C4-2B (cell line): ENCODE measurements at regions not wholly inside any gene's neighbourhood (a gene's known extent, or its start where the extent isn't known, plus 50 kb on each side); places are given as distances from the start of the nearest gene placed in this dataset.
A peak's percentile ranks its signal among the peaks of the same experiment; 100 is the strongest.
"Not testable (repeated sequence)": the region's sequence is repeated elsewhere in the genome, so short reads cannot be mapped to it uniquely, and the experiment has no call there.

Experiments used
- H3K27ac ChIP-seq: fragments of 450-650 bp; 2 replicates; pipeline ENCODE4 v1.5.1; 2017
- TF ChIP-seq, protein P1 (sequence below): fragments of 450-650 bp; conservative IDR thresholded peaks from 2 replicates; pipeline ENCODE4 v1.5.1; 2017; ENCODE audit warnings: mild to moderate bottlenecking

- H3K27ac ChIP-seq: not testable (repeated sequence)
These were observed 66.2 kb downstream of the SYT15 start for GRCh38 chr10:46645110-46645509.

DNA sequence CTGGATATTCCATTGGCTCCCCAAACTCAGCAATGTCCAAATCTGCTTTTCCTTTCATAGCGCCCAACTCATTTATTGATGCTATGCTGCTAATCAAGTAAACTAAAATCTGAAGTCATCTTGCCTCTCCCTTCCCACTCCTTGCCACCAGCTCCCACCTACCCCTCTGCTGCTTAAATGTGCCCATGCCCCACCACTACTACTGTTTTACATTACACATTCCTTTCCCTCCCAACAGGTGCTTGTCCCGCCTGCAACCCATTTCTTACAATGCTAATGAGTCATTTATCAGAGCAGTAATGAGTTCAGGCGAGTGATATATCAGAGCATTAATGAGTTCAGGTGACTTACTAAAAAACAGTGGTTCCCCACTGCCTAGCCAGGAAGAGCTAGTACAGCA is 67.2 kb downstream of the SYT15 start:
- not testable (repeated sequence) for H3K27ac ChIP-seq

- not testable (repeated sequence) for H3K27ac ChIP-seq
These were observed 72.0 kb downstream of the SYT15 start for GRCh38 chr10:46650967-46651366.

GRCh38 chr10:46657437-46657836 is 78.5 kb downstream of the SYT15 start:
- not testable (repeated sequence) for H3K27ac ChIP-seq

DNA sequence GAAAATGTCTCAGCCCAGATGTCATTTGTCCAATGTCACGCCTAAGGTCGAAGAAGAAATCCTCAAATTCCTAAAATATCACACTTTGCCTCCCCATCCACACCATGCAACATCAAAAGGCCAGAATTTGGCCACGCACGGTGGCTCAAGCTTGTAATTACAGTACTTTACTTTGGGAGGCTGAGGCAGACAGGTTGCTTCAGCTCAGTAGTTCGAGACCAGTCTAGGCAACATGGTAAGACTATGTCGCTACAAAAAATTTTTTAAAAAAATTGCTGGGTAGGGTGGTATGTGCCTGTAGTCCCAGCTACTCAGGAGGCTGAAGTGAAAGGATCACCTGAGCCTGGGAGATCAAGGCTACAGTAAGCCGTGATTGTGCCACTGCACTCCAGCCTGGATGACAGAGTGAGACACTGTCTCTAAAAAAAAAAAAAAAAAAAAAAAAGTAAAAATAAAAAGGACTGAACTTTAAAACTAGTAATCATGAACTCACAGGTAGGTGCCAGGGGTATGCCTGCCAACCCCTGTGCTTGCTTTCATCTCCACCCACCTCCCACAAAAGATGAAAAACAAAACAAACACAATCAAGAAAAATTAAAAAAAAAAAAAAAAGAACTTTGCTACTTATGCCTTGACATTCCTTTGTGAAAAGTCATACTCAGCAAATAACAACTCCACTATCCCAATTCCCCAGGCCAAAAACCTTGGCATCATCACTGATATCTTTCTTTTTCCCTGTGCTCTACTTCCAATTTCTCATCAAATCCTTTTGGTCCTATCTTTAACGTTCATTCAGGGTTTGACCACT is 81.3 kb downstream of the SYT15 start:
- H3K27ac ChIP-seq: not testable (repeated sequence)

DNA sequence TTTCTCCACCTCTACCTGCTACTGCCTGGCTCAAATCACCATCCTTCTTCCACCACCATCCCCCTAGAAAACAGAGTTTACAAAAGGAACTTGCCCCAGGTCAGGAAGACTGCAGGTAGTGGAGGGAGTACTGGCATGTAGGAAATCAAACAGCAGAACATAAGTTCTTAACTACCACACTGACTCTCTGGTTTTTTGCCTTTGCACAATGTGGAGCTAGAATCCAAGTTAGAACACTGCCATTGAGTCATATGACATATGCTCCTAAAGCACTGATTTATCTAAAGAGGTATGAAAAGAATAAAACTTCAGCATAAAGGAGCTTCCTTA is 81.9 kb downstream of the SYT15 start:
- not testable (repeated sequence) for H3K27ac ChIP-seq

GRCh38 chr10:46665536-46665935 is 86.6 kb downstream of the SYT15 start:
- H3K27ac ChIP-seq: not testable (repeated sequence)

GRCh38 chr10:46668357-46668997 is 89.5 kb downstream of the SYT15 start:
- not testable (repeated sequence) for H3K27ac ChIP-seq

GRCh38 chr10:46677836-46678435 is 99.0 kb downstream of the SYT15 start:
- H3K27ac ChIP-seq: not testable (repeated sequence)

DNA sequence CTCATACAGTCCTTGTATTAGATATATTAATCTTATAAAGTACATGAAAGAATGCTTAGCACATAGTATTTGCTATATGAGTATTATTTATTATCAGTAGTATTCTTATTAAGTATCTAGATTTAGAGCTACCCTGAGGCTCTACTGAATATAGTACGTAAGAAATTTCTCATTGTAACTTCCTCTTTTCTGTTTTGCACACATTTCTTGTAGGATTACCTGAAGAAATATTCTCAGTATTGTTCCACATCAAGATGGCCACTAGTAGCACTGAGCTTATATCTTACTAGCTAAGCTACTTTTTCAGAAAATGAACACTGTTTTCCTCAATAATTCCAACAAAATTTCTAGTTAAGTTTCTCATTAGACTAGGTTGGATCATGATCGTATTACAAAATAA is 112.5 kb downstream of the SYT15 start:
- H3K27ac ChIP-seq: not testable (repeated sequence)

- TF ChIP-seq, protein P1, sequence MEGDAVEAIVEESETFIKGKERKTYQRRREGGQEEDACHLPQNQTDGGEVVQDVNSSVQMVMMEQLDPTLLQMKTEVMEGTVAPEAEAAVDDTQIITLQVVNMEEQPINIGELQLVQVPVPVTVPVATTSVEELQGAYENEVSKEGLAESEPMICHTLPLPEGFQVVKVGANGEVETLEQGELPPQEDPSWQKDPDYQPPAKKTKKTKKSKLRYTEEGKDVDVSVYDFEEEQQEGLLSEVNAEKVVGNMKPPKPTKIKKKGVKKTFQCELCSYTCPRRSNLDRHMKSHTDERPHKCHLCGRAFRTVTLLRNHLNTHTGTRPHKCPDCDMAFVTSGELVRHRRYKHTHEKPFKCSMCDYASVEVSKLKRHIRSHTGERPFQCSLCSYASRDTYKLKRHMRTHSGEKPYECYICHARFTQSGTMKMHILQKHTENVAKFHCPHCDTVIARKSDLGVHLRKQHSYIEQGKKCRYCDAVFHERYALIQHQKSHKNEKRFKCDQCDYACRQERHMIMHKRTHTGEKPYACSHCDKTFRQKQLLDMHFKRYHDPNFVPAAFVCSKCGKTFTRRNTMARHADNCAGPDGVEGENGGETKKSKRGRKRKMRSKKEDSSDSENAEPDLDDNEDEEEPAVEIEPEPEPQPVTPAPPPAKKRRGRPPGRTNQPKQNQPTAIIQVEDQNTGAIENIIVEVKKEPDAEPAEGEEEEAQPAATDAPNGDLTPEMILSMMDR: peak; percentile 8; the same call in 1 of the 2 replicates
These were observed 114.3 kb downstream of the SYT15 start for GRCh38 chr10:46693218-46693617.

DNA sequence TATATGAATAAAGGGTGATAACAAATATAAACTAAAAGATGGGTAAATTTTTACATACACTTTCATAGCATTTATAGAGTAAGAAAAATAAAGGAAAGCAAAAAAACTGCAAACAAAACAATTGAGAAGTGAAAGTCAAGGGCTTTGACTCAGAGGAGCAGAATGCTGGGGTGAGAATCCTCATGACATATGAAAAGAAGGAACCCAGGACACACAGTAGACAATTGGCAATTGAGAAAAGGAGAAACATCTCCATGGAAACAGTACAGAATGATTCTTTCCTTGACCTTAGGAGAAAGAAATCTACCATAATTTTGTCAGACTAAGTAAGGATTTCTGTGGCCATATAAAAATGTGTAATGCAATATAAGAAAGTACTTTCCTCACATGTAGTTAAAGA is 138.3 kb downstream of the SYT15 start:
- not testable (repeated sequence) for H3K27ac ChIP-seq

More at GRCh38 chr10:46693218-46693617, 114.3 kb downstream of the SYT15 start:
- not testable (repeated sequence) for H3K27ac ChIP-seq

DNA sequence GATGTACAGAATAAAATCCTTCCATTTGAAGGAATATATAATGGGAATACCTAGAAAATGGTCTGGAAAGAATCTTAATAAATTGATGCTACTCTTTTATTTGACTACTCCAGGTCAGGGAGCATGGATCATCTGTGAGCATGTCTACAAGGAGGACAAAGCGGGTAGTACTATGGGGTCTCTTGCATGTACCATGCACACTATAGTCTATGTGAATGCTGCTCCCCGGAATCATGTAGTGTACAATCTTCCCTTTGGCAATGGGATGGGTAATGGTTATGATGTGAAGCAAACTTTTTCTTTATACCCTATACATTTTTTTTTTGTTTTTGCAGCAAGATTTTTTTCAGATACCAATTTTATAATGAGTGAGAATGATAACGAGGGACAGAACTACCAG is 139.1 kb downstream of the SYT15 start:
- not testable (repeated sequence) for H3K27ac ChIP-seq

- not testable (repeated sequence) for H3K27ac ChIP-seq
- TF ChIP-seq, protein P1: 0 out of 2 replicates have a peak, but pooled peaks have one; percentile 7
These were observed 141.5 kb downstream of the SYT15 start for GRCh38 chr10:46720386-46720785.

- H3K27ac ChIP-seq: not testable (repeated sequence)
These were observed 142.0 kb downstream of the SYT15 start for GRCh38 chr10:46720811-46721518.

DNA sequence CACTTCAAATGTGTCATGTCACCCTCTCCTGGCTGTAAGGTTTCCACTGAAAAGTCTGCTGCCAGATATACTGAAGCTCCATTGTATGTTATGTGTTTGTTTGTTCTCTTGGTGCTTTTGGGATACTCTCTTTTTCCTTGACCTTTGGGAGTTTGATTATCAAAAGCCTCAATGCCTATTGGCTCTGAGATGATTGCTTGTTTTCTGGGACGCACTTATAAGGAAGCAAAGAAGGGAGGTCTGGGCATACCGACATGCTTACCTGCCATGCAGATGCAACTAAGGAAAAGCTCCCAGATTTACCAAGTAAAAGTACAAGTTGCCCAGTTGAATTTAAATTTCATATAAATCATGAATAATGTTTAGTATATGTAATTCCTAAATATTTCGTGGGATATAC is 145.3 kb downstream of the SYT15 start:
- not testable (repeated sequence) for H3K27ac ChIP-seq

DNA sequence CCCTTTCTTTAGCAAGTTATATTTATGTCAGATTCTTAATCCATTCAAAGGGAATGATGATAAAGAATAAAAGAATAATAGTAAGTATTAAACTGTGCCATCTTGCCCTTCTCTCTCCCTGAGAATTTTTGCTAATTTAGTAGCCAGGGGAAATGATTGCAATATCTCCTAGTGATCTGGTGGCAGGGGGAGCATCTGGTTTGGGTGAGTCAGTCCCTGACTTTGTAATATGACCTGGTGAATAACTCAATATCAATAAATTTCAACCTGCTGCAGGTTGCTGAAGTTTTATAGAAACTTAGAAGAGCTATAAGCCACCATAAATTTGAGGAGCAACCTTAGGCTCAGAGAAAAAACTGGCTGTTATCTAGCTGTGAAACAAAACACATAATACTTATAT is 149.4 kb downstream of the SYT15 start:
- H3K27ac ChIP-seq: not testable (repeated sequence)

- H3K27ac ChIP-seq: not testable (repeated sequence)
These were observed 151.8 kb downstream of the SYT15 start for GRCh38 chr10:46730729-46731128.

DNA sequence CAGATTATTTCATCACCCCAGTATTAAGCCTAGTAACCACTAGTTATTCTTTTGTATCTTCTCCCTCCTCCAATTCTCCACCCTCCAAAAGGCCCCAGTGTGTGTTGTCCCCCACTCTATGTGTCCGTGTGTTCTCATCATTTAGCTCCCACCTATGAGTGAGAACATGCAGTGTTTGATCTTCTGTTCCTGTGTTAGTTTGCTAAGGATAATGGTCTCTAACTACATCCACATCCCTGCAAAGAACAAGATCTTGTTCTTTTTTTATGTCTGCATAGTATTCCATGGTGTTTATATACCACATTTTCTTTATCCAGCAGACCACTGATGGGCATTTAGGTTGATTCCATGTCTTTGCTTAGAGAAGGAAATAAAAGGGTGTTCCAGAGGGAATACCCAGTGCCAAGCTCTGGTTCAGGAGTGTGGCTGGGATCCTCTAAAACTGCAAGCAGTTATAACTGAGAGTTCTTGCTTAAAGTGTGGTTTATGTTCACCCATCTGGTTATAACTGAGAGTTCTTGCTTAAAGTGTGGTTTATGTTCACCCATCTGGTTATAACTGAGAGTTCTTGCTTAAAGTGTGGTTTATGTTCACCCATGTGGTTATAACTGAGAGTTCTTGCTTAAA is 154.8 kb downstream of the SYT15 start:
- H3K27ac ChIP-seq: not testable (repeated sequence)
